Fibroblast of lung (primary cell): ENCODE measurements at regions not wholly inside any gene's neighbourhood (a gene's known extent, or its start where the extent isn't known, plus 50 kb on each side); places are given as distances from the start of the nearest gene placed in this dataset.
A peak's percentile ranks its signal among the peaks of the same experiment; 100 is the strongest.

Experiments
- DNase-seq, 2 donors: peaks; one replicate each; pipeline versions ENCODE4 v3.0.0 to v3.0.0-alpha.2; 2010; ENCODE audit warnings: low read depth in 2 of 2
- H2AFZ ChIP-seq: 2 replicates; pipeline ENCODE4 v1.5.1; 2012; ENCODE audit warnings: low read length, control low read depth, inconsistent platforms
- H3K27ac ChIP-seq: 2 replicates; pipeline ENCODE4 v1.5.1; 2011; ENCODE audit warnings: low read length, control low read depth; ENCODE audit not compliant: insufficient read depth
- H3K27me3 ChIP-seq: 2 replicates; pipeline ENCODE4 v1.5.1; 2011; ENCODE audit warnings: mild to moderate bottlenecking, low read length; ENCODE audit not compliant: control insufficient read depth, insufficient read depth
- H3K36me3 ChIP-seq: 2 replicates; pipeline ENCODE4 v1.5.1; 2011; ENCODE audit warnings: low read length; ENCODE audit not compliant: control insufficient read depth, insufficient read depth
- H3K4me1 ChIP-seq: 2 replicates; pipeline ENCODE4 v1.5.1; 2011; ENCODE audit warnings: low read length; ENCODE audit not compliant: control insufficient read depth, insufficient read depth; ENCODE audit errors: extremely low read depth
- H3K4me2 ChIP-seq: 2 replicates; pipeline ENCODE4 v1.5.1; 2011; ENCODE audit warnings: low read length, control low read depth; ENCODE audit not compliant: insufficient read depth; ENCODE audit errors: extremely low read depth
- H3K4me3 ChIP-seq, 4 experiments: fragments of 200-600 bp in 1 of 4; sonication (generic) in 1 of 4; replicated peaks in 1 of 4; 2 replicates each; pipeline ENCODE4 v1.5.1; 2011 to 2016; ENCODE audit warnings: low read length in 4 of 4, low read depth in 3 of 4, mild to moderate bottlenecking in 3 of 4, control low read depth in 2 of 4, inconsistent platforms in 1 of 4, mixed read lengths in 1 of 4; ENCODE audit not compliant: insufficient read depth in 1 of 4; ENCODE audit errors: control extremely low read depth in 1 of 4
- H3K79me2 ChIP-seq: 2 replicates; pipeline ENCODE4 v1.5.1; 2012; ENCODE audit warnings: mild to moderate bottlenecking, low read length, inconsistent platforms; ENCODE audit not compliant: control insufficient read depth, insufficient read depth
- H3K9ac ChIP-seq: 2 replicates; pipeline ENCODE4 v1.5.1; 2011; ENCODE audit warnings: mild to moderate bottlenecking, low read length, control low read depth; ENCODE audit not compliant: insufficient read depth
- H3K9me3 ChIP-seq: 2 replicates; pipeline ENCODE4 v1.5.1; 2012; ENCODE audit warnings: low read depth, low read length; ENCODE audit not compliant: control insufficient read depth, insufficient read depth
- H4K20me1 ChIP-seq: 2 replicates; pipeline ENCODE4 v1.5.1; 2011; ENCODE audit warnings: low read length; ENCODE audit not compliant: control insufficient read depth, insufficient read depth; ENCODE audit errors: extremely low read depth
- EZH2 ChIP-seq: IDR thresholded peaks from 2 replicates; pipeline ENCODE4 v1.5.1; 2012; ENCODE audit warnings: low read length, control low read depth, mild to moderate bottlenecking; ENCODE audit errors: missing control alignments
- TF ChIP-seq, protein P1 (sequence below), 2 donors: IDR thresholded peaks in 1 of 2; conservative IDR thresholded peaks in 1 of 2; 1 replicate in 1 of 2; 2 replicates in 1 of 2; pipeline ENCODE4 v1.5.1; 2011 to 2012; ENCODE audit warnings: low read length in 2 of 2, control low read depth in 1 of 2, inconsistent platforms in 1 of 2, low read depth in 1 of 2, mild to moderate bottlenecking in 1 of 2

GRCh38 chr14:85061256-85061655, 468.7 kb upstream of the FLRT2 start:
- Histone ChIP-seq H3K27me3 (no peaks in the 10 kb centered on the region), H3K4me2 (no peak overlapping the region), H3K36me3 (no peaks in the 10 kb centered on the region), H4K20me1 (no peaks in the 10 kb centered on the region), H3K27ac (no peak overlapping the region), H3K4me3 (no peak overlapping the region), H2AFZ (no peak overlapping the region), H3K79me2 (no peaks in the 10 kb centered on the region), H3K9ac (no peak overlapping the region), H3K9me3 (no peaks in the 10 kb centered on the region), H3K4me1 (no peaks in the 10 kb centered on the region)
- DNase-seq: peak in 1 of 2 donors; percentile 32
- TF ChIP-seq EZH2: no peak
- TF ChIP-seq, protein P1, sequence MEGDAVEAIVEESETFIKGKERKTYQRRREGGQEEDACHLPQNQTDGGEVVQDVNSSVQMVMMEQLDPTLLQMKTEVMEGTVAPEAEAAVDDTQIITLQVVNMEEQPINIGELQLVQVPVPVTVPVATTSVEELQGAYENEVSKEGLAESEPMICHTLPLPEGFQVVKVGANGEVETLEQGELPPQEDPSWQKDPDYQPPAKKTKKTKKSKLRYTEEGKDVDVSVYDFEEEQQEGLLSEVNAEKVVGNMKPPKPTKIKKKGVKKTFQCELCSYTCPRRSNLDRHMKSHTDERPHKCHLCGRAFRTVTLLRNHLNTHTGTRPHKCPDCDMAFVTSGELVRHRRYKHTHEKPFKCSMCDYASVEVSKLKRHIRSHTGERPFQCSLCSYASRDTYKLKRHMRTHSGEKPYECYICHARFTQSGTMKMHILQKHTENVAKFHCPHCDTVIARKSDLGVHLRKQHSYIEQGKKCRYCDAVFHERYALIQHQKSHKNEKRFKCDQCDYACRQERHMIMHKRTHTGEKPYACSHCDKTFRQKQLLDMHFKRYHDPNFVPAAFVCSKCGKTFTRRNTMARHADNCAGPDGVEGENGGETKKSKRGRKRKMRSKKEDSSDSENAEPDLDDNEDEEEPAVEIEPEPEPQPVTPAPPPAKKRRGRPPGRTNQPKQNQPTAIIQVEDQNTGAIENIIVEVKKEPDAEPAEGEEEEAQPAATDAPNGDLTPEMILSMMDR (conservative IDR thresholded peaks at IDR 0.05 in 1 of 2, IDR thresholded peaks at IDR 0.05 in 1 of 2; ENCODE audit: low read depth in 1 of 2, low read length in 2 of 2): no peak

DNA sequence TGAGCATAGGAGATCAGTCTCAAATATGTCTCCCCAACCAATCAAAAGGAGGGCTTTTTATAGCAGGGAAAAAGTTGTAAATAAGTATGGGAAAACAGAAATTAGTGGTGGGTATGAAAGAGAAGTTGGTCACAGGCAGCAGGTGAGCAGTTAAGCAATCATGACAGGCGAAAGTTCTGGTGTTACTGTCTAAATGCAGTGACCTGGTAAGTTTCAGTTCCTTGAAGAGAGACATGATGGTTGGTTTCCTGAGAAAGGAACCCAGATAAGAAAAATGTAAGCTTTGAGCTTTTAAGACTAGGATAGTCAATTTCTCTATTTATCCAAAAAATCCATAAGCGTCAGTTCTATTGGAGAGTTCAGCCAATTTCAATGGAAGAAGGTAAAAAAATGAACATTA, 466.2 kb upstream of the FLRT2 start:
- H3K79me2 ChIP-seq: no peaks in the 10 kb centered on the region
- no peak overlapping the region for H3K4me3 ChIP-seq
- H3K9me3 ChIP-seq: no peaks in the 10 kb centered on the region
- H3K4me2 ChIP-seq: no peak overlapping the region
- TF ChIP-seq, protein P1 (conservative IDR thresholded peaks at IDR 0.05 in 1 of 2, IDR thresholded peaks at IDR 0.05 in 1 of 2; ENCODE audit: low read depth in 1 of 2, low read length in 2 of 2): no peak
- no peak for TF ChIP-seq EZH2
- no peaks in the 10 kb centered on the region for H3K27me3 ChIP-seq
- H3K36me3 ChIP-seq: no peaks in the 10 kb centered on the region
- H3K27ac ChIP-seq: no peak overlapping the region
- DNase-seq: no peak
- H4K20me1 ChIP-seq: no peaks in the 10 kb centered on the region
- no peak overlapping the region for H3K9ac ChIP-seq
- no peaks in the 10 kb centered on the region for H3K4me1 ChIP-seq
- H2AFZ ChIP-seq: no peak overlapping the region

DNA sequence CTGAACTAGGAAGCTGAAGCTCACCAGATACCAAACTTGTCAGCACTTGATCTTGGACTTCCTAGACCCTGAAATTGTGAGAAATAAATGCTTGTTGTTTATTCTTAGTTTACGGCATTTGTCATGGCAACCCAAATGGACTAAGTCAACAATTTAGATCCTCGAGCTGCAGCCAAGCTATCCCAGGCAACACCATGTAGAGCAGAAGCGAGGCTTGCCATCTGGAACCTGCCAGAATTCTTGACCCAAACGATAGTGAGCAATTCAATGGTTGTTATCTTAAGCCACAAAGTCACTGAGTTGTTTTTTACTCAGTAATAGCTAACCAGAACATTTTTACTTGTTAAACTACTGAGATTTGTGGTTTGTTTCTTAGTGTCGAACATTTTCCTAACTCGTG, 458.5 kb upstream of the FLRT2 start:
- TF ChIP-seq, protein P1 (conservative IDR thresholded peaks at IDR 0.05 in 1 of 2, IDR thresholded peaks at IDR 0.05 in 1 of 2; ENCODE audit: low read depth in 1 of 2, low read length in 2 of 2): no peak
- TF ChIP-seq EZH2: no peak
- Histone ChIP-seq H3K4me1 (no peaks in the 10 kb centered on the region), H4K20me1 (no peaks in the 10 kb centered on the region), H3K36me3 (no peaks in the 10 kb centered on the region), H3K4me3 (no peak overlapping the region), H3K79me2 (no peaks in the 10 kb centered on the region), H2AFZ (no peak overlapping the region), H3K27me3 (no peaks in the 10 kb centered on the region), H3K4me2 (no peak overlapping the region), H3K9me3 (no peaks in the 10 kb centered on the region), H3K9ac (no peak overlapping the region), H3K27ac (no peak overlapping the region)
- no peak for DNase-seq
